ENCODE measurements at regions not wholly inside any gene's neighbourhood (a gene's known extent, or its start where the extent isn't known, plus 50 kb on each side); places are given as distances from the start of the nearest gene placed in this dataset.
A peak's percentile ranks its signal among the peaks of the same experiment; 100 is the strongest.

- Histone ChIP-seq H3K36me3 (ENCODE audit: control insufficient read depth, insufficient read depth, low read length) (no peaks in the 10 kb centered on the region), H3K9ac (ENCODE audit: insufficient read depth in 1 of 2, low read depth in 2 of 2, low read length in 2 of 2) (no peak overlapping the region), H3K27me3 (ENCODE audit: control insufficient read depth in 2 of 2, insufficient read depth in 2 of 2, low read length in 2 of 2) (peaks cover 12 to 24% of the 10 kb centered on the region in 2 experiments; a peak in 3 of 5 replicates), H3K9me1 (ENCODE audit: control insufficient read depth, insufficient read depth, low read length) (no peaks in the 10 kb centered on the region), H3K27ac (ENCODE audit: extremely low read depth, low read depth, low read length) (no peak overlapping the region), H2AFZ (ENCODE audit: low read depth, low read length) (no peak overlapping the region), H4K20me1 (replicated peaks; ENCODE audit: control insufficient read depth, insufficient read depth, low read length) (no peaks in the 10 kb centered on the region), H3K4me2 (ENCODE audit: insufficient read depth, low read length) (no peak overlapping the region), H3K79me2 (ENCODE audit: control insufficient read depth, insufficient read depth, low read length) (no peaks in the 10 kb centered on the region), H3K4me3 (no peak overlapping the region), H3K4me1 (replicated peaks in 1 of 2; ENCODE audit: control insufficient read depth in 2 of 2, insufficient read depth in 2 of 2, low read length in 2 of 2) (no peaks in the 10 kb centered on the region; a peak in 1 of 5 replicates), H3K9me3 (replicated peaks; ENCODE audit: control insufficient read depth, insufficient read depth, low read depth, low read length) (no peaks in the 10 kb centered on the region)
- FAIRE-seq: no peak
- ChIA-PET CTCF (ENCODE audit: low intra/inter-chr PET ratio) (interaction anchor here (0.6 kb wide), 1 partner anchor 58 kb away, joined by 3 read pairs; no protein-coding TSS in a partner anchor), POLR2A (interaction anchor here (0.7 to 0.9 kb wide), 2 partner anchors 113 to 218 kb away, joined by 3 read pairs; no protein-coding TSS in a partner anchor)
- BruUV-seq (replicated peaks): no TSS peak
- DNase-seq (ENCODE audit: extremely low read depth in 1 of 4, low spot score in 3 of 4): no peak
- intact Hi-C loops (cut with micrococcal nuclease): no loop called here
- no peak for ATAC-seq
- 1% methylated on average over 6 of the region's 6 CpGs for WGBS (ENCODE audit: insufficient coverage, low coverage, missing lambda C conversion rate)
- in situ Hi-C loops (cut with MboI): no loop called here
- TF ChIP-seq ZNF551 (CRISPR knock-in tag; IDR thresholded peaks at IDR 0.05) (no peak), CEBPB (tag; IDR thresholded peaks at IDR 0.05) (peak; percentile 9; the same call in 1 of the 2 replicates), ZNF740 (CRISPR knock-in tag; IDR thresholded peaks at IDR 0.05) (no peak), ZNF740 (tag; IDR thresholded peaks at IDR 0.05) (no peak), CTCFL (IDR thresholded peaks at IDR 0.05; ENCODE audit: borderline replicate concordance, insufficient read depth, low read depth, low read length, poor library complexity, severe bottlenecking) (no peak), CC2D1A (IDR thresholded peaks at IDR 0.05) (no peak), RREB1 (CRISPR knock-in tag; IDR thresholded peaks at IDR 0.05) (no peak), HDAC3 (IDR thresholded peaks at IDR 0.05; ENCODE audit: borderline replicate concordance, partially characterized antibody) (no peak), E2F1 (CRISPR knock-in tag; IDR thresholded peaks at IDR 0.05) (no peak), THRB (CRISPR knock-in tag; conservative IDR thresholded peaks at IDR 0.05) (no peak)
These were observed 70.5 kb upstream of the XCR1 start for GRCh38 chr3:46097691-46098241.
